HG03558 (cell line): ENCODE measurements at regions not wholly inside any gene's neighbourhood (a gene's known extent, or its start where the extent isn't known, plus 50 kb on each side); places are given as distances from the start of the nearest gene placed in this dataset.

Experiments used
- ATAC-seq: cut with Tn5 transposase; IDR thresholded peaks from one replicate; pipeline ENCODE4 v1.9.1; 2021; ENCODE audit warnings: moderate number of reproducible peaks; ENCODE audit not compliant: unreplicated experiment; ENCODE audit errors: extremely low read depth

GRCh38 chr4:19293781-19294180 lies 957.9 kb upstream of the SLIT2 start:
- no peak for ATAC-seq

DNA sequence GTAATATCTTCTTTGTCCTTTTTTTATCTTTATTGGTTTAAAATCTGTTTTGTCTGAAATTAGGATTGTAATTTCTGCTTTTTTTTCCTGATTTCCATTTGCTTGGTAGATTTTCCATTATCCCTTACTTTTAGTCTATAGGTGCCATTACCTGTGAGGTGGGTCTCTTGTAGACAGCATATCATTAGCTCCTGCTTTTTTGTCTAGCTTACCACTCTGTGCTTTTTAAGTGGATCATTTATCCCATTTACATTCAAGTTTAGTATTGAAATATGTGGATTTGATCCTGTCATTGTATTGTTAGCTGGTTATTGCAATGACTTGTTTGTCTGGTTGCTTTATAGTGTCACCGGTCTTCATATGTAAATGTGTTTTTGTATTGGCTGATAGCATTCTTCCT lies 958.6 kb upstream of the SLIT2 start:
- no peak for ATAC-seq

GRCh38 chr4:19286924-19287323 lies 964.8 kb upstream of the SLIT2 start:
- no peak for ATAC-seq

GRCh38 chr4:19285146-19285545 lies 966.6 kb upstream of the SLIT2 start:
- no peak for ATAC-seq

DNA sequence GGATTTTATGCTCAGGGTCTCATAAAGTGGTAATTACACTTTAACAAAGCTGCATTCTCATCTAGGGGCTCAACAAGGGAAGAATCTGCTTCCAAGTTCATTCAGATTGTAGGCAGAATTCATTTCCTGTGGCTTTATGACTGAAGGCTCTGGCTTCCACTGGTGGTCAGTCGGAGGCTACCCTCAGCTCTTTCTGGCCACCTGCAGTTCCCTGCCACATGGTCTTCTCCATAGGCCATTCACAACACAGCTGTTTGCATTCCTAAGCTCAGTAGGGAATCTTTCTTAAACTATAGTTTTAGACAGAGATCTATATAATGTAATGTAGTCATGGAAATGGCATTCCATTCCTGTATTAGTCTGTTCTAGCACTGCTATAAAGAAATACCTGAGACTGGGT lies 973.0 kb upstream of the SLIT2 start:
- ATAC-seq: no peak

DNA sequence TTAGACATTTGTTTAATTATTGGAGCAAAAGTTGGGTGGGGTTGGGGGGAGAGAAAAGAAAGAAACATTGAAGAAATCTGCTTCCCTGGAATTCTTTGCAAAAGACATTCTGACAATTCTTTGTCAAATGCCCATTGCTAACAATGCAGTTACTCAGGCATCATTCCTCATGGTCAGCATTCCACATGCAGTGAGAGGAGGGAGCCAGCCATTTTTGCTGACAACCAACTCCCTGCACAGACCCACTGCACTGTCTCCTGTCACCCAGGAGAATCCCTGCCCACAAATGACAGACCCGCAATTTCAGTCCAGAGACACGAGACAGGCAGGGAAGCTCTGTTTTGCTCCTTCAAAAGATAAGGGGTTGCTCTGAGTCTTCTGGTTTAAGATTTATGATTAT lies 985.1 kb upstream of the SLIT2 start:
- no peak for ATAC-seq

DNA sequence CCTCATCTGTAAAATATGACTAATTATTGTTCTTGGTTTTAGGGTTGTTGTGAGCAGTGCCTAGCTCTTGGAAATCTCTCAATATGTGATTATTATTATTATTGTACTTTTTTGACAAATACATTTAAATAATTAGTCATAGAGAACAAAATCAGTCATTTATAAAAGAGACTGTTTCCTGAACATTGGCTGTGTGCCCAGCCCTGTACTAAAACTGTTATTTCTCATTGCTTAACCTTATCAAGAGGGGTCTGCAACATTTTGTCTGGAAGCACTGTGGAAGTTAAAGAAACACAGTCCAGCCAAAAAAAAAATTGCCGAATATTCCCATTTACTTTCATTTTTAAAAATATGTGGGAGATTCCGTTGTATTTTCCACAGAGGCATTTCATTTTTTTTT lies 989.2 kb upstream of the SLIT2 start:
- no peak for ATAC-seq

DNA sequence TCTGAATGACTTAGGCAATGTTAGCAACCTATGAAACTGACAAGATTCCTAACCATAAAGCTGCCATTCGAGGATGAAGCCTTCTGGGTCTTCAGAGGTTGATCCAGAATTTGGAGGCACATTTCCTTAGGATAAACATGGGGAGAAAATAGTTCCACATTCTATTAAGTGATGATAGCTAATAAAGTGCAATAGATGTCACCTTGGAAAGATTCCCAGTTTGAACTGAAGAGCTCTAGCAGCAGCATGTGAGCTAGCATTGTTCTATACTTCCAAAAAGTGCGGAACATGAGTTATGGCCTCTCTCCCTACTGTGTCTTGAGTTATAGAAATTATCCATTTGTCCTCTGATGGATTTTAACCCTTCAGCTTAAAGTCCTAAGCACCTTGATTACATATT lies 991.4 kb upstream of the SLIT2 start:
- ATAC-seq: no peak

DNA sequence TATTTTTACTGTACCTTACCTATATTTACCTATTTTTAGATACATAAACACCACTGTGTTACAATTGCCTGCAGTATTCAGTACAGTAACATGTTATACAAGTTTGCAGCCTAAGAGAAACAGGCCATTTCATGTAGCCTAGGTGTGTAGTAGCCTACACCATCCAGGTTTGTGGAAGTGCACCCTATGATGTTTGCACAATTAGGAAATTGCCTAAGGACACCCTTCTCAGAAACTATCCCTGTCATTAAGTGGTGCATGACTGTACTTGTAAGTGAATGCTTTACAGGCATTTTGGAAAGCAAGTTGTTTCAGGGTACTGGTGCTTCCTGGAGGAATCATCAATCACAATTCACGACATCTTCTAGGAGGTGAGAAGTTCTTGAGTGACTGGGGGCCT lies 991.8 kb upstream of the SLIT2 start:
- no peak for ATAC-seq

DNA sequence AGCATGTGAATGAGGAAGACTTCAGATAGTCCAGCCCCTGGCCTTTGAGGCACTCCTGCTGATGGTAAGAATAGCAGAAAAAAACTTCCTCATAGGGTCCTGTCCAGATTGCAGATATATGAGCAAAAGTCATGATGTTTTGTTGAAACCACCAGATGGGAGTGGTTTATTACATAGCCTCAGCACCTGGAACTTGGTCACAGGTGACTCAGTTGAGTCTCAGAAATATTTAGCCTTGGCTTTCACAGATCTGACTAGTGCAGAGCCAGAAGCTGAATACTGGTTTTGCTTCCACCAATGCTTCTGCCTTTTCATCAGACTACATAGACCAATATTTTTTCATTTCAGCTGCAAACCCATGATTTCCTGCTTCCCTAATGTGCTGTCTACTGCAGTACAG lies 994.9 kb upstream of the SLIT2 start:
- ATAC-seq: no peak

DNA sequence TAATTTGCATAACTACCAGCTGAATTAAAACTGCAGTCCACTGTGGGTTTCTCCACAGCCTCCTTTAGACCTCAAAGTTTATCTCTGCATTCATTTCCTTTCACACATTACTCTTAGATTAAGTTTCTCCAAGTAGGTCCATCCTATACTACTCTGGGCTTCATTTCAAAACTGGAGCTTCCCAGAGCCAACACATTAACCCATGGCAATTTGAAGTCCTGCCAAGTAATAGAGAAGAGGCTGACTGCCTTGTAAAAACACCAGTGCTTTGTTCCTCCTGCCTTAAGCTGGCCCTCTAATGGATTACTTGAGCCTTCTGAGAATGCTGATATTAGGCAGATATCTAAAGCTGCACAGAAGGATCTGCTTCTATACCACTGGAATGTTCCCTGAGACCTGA lies 997.2 kb upstream of the SLIT2 start:
- ATAC-seq: no peak

DNA sequence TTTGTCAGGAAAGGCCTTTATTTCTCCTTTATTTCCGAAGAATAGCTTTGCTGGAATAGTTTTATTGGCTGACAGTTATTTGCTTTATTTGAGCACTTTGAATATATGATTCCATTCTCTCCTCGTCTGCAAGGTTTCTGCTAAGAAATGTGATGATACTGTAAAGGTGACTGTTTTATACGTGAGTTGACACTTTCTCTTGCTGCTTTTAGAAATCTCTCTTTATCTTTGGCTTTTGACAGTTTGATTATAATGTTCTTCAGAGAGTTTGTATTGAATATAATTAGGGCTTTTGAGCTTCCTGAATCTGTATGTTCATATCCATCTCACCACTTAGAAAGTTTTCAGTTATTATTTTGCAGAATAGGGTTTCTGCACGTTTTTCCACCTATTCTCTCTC lies 1003.7 kb upstream of the SLIT2 start:
- ATAC-seq: no peak

DNA sequence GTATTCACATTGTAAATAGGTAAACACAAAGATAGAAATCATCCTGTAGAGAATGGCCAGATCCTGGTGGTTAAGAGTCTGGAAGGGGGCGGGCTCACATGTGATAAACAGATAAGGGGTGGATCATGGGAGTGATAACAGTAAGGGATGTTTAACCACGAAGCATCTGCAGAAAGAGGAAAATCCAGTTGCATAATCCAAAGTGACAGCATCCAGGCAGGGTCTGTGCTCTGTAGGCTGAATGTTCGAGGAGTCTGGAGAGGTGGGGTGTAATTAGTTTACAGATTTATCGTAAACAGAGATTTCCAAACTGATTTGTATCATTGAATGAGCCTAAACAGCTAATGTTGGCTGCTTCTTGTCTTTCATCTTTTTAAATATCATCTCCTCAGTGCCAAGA lies 1009.8 kb upstream of the SLIT2 start:
- ATAC-seq: no peak

- ATAC-seq: no peak
These were observed 1012.1 kb upstream of the SLIT2 start for GRCh38 chr4:19239565-19239964.

- ATAC-seq: no peak
These were observed 1015.2 kb upstream of the SLIT2 start for GRCh38 chr4:19236473-19236872.

DNA sequence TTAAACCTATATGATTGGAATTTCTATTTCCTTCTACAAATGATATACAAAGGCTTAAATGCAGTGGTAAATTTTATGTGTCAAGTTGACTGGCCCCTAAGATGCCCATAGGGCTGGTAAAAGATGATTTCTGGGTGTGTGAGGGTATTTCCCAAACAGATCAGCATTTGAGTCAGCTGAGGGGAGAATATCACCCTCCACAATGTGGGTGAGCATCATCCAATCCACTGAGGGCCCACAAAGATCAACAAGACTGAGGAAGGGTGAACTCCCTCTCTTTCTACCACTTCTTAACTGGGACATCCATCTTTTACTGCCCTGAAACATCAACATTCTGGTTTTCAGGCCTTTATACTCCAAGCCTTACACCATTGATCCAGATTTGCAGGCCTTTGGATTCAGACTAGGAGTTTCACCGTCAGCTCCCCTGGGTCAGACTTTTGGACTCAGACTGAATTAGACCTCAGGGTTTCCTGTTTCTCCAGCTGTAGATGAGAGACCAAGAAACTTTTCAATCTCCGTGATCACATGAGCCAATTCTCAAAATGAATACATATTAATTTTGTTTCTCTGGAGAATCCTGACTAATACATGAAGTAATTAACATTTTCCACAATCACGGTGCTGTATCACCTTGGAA lies 1020.7 kb upstream of the SLIT2 start:
- no peak for ATAC-seq

- no peak for ATAC-seq
These were observed 1024.0 kb upstream of the SLIT2 start for GRCh38 chr4:19227701-19228100.

- ATAC-seq: no peak
These were observed 1026.9 kb upstream of the SLIT2 start for GRCh38 chr4:19224820-19225219.

DNA sequence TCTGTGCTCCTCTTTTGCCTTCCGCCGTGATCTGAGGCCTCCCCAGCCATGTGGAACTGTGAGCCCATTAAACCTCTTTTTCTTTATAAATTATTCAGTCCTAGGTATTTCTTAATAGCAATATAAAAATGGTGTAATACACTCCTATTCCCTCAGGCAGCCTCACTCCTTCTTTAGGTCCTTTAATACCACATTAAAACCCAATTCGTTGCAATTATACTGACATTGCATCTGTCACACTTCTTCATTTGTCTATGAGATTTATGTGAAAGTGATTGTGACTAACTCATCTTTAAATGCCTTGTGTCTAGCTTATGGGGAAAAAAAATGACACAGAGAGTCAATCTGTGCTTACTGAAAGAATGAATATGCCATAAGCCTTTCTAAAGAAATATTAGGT lies 1035.2 kb upstream of the SLIT2 start:
- ATAC-seq: no peak

- no peak for ATAC-seq
These were observed 1037.0 kb upstream of the SLIT2 start for GRCh38 chr4:19214591-19215186.

GRCh38 chr4:19213388-19213787 lies 1038.3 kb upstream of the SLIT2 start:
- no peak for ATAC-seq

DNA sequence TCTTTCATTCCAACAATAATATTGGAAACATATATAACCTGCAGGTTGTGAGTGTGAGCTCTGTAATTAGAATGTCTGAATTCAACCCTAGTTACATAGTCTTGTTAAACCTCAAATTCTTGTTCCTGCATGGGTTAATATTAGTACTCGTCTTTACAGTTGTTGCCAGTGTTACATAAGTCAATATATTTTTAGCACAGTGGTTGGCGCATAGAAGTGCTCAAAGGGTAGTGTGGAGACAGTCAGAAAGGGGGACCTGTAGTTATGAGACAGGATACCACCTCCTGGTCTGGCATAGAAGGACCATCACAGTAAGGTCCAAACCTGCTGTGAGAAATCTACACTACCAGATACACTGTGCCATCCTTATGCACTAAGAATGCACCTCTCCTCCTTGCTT lies 1045.9 kb upstream of the SLIT2 start:
- no peak for ATAC-seq
